ENCODE measurements at regions not wholly inside any gene's neighbourhood (a gene's known extent, or its start where the extent isn't known, plus 50 kb on each side); places are given as distances from the start of the nearest gene placed in this dataset.

- no peak overlapping the region for H3K27ac ChIP-seq (ENCODE audit: low read depth, low read length)
These were observed 186.2 kb downstream of the MACC1 start for GRCh38 chr7:20030915-20031362.

DNA sequence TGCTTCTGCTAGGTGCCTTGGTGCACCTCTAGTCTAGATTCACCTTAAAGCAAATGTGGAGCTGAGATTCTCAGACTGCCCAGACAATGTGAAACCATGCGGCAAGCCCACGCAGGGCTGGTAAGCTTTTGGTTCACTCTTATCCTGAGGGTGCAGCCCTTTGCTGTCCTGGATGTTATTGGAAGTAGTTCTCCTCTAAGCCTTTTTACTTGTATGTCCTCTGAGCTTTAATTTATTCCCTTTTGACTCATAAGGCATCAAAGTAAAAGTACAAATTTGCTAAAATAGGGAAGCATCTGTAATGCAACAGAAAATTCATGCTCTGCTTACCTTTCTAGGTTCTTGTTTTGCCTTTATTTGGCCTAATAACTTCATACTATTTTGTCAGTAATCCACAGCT, 186.8 kb downstream of the MACC1 start:
- H3K27ac ChIP-seq (ENCODE audit: low read depth, low read length), result no peak overlapping the region
- WGBS, 3 donors, result 83 to 90% (median 85%) methylated on average over 2 of the region's 2 CpGs

- H3K27ac ChIP-seq (ENCODE audit: low read depth, low read length), result no peak overlapping the region
- 87% methylated on average over 4 of the region's 4 CpGs for WGBS, 3 donors
These were observed 190.4 kb downstream of the MACC1 start for GRCh38 chr7:20026762-20027161.

- no peak overlapping the region for H3K27ac ChIP-seq (ENCODE audit: low read depth, low read length)
- 19 to 31% (median 21%) methylated on average over 1 of the region's 1 CpG for WGBS, 3 donors
These were observed 195.4 kb downstream of the MACC1 start for GRCh38 chr7:20021831-20022230.

DNA sequence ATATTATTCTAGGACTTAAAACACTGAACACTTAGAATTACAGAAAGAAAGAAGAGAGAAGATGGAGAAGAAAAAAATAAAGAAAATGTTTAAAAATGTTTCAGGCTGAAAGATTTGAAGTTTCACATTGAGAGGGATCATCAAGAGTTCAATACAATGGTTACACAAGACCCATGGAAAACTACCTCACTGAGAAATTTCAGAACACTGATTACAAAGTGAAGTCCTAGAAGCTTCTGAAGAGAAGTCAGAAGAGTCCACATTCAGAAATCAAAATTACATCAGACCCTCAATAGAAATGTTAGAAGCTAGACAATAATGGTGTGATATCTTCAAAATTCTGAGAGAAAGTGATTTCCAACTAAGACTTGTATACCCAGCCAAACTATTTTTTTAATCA, 196.1 kb downstream of the MACC1 start:
- no peak overlapping the region for H3K27ac ChIP-seq (ENCODE audit: low read depth, low read length)

- 88 to 96% (median 89%) methylated on average over 2 of the region's 2 CpGs for WGBS, 3 donors
- H3K27ac ChIP-seq (ENCODE audit: low read depth, low read length), result no peak overlapping the region
These were observed 197.3 kb downstream of the MACC1 start for GRCh38 chr7:20019757-20020432.

- 86 to 94% (median 88%) methylated on average over 2 of the region's 2 CpGs for WGBS, 3 donors
- H3K27ac ChIP-seq (ENCODE audit: low read depth, low read length), result no peak overlapping the region
These were observed 200.5 kb downstream of the MACC1 start for GRCh38 chr7:20016669-20017068.

- no peak overlapping the region for H3K27ac ChIP-seq (ENCODE audit: low read depth, low read length)
- 59 to 74% (median 62%) methylated on average over 6 of the region's 6 CpGs for WGBS, 3 donors
These were observed 203.6 kb downstream of the MACC1 start for GRCh38 chr7:20013536-20013935.

- no peak overlapping the region for H3K27ac ChIP-seq (ENCODE audit: low read depth, low read length)
- WGBS, 3 donors, result 89 to 91% (median 89%) methylated on average over 2 of the region's 2 CpGs
These were observed 205.1 kb downstream of the MACC1 start for GRCh38 chr7:20012100-20012499.

- WGBS, 3 donors, result 84 to 90% (median 89%) methylated on average over 1 of the region's 1 CpG
These were observed 206.3 kb downstream of the MACC1 start for GRCh38 chr7:20010877-20011276.

GRCh38 chr7:20007510-20007909, 209.7 kb downstream of the MACC1 start:
- no peak overlapping the region for H3K27ac ChIP-seq (ENCODE audit: low read depth, low read length)

More at GRCh38 chr7:20010877-20011276, 206.3 kb downstream of the MACC1 start:
- no peak overlapping the region for H3K27ac ChIP-seq (ENCODE audit: low read depth, low read length)

DNA sequence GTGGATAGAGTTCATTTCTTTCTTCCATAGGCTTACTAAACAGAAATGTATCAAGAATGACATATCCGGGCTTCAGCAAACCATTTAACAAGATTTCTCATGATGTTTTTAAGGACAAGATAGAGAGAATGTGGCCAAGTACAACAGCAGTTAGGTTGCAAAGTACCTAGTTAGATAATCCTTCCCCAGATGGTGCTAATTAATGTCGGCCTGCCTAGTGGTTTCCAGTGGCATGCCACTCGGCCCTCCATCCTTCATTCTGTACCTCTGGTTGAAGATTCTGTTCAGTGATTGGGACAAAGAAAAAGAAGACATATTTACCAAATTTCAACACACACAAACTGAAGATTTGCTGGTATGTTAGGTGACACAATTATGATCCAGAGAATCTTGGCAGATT, 212.1 kb downstream of the MACC1 start:
- no peak overlapping the region for H3K27ac ChIP-seq (ENCODE audit: low read depth, low read length)
- WGBS, 3 donors, result 79 to 85% (median 83%) methylated on average over 3 of the region's 3 CpGs

- no peak overlapping the region for H3K27ac ChIP-seq (ENCODE audit: low read depth, low read length)
- WGBS, 3 donors, result 70 to 84% (median 82%) methylated on average over 1 of the region's 1 CpG
These were observed 217.5 kb downstream of the MACC1 start for GRCh38 chr7:19999681-20000080.

DNA sequence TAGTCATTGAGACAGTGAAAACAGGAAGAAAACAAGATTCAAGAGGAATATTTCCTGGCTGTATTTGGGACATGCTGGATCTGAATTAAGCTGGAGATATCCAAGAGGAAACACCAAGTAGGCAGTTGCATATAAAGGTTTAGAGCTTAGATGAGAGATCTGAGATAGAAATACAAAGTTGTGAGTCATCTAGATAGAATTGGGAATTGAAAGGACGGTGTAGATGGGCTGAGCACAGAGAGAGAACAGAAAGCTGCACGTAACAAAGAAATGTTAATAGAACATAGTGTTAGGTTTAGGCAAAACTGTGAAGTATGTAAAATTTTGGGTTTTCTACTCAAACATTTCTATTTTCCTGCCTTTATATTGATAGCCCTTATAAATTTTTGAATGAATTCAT, 218.5 kb upstream of the TMEM196 start:
- 83 to 88% (median 84%) methylated on average over 2 of the region's 2 CpGs for WGBS, 3 donors
- no peak overlapping the region for H3K27ac ChIP-seq (ENCODE audit: low read depth, low read length)

- WGBS, 3 donors, result 56 to 68% (median 67%) methylated on average over 2 of the region's 2 CpGs
These were observed 216.5 kb upstream of the TMEM196 start for GRCh38 chr7:19989906-19990305.

DNA sequence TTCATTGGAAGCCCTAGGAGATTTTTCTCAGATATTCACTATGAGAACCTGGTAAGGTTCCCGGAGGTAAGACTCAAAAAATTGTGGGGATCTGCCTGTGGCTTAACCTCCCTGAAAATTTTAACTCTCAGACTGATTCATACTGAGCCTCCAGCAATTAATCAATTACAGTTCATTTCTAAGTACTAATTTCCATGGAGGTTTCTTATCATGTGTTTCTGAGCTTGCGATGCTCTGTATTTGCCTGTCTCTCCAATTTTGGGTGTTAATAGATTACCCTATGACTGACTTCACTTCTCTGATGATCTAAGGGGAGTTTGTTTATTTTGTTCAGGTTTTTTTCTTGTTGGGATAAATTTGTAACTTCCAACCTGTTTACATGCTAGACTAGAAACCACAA, 215.4 kb upstream of the TMEM196 start:
- 78 to 100% (median 85%) methylated on average over 2 of the region's 2 CpGs for WGBS, 3 donors

More at GRCh38 chr7:19989906-19990305, 216.5 kb upstream of the TMEM196 start:
- H3K27ac ChIP-seq (ENCODE audit: low read depth, low read length), result no peak overlapping the region

GRCh38 chr7:19984231-19984632, 210.8 kb upstream of the TMEM196 start:
- WGBS, 3 donors, result 91 to 93% (median 93%) methylated on average over 3 of the region's 3 CpGs
- H3K27ac ChIP-seq (ENCODE audit: low read depth, low read length), result no peak overlapping the region

More for the DNA sequence above, 215.4 kb upstream of the TMEM196 start:
- H3K27ac ChIP-seq (ENCODE audit: low read depth, low read length), result no peak overlapping the region

- WGBS, 3 donors, result 57 to 67% (median 62%) methylated on average over 6 of the region's 6 CpGs
- H3K27ac ChIP-seq (ENCODE audit: low read depth, low read length), result no peak overlapping the region
These were observed 209.7 kb upstream of the TMEM196 start for GRCh38 chr7:19982841-19983835.

- H3K27ac ChIP-seq (ENCODE audit: low read depth, low read length), result no peak overlapping the region
- 91 to 98% (median 91%) methylated on average over 2 of the region's 2 CpGs for WGBS, 3 donors
These were observed 200.2 kb upstream of the TMEM196 start for GRCh38 chr7:19973581-19973980.

Data from adipose tissue (tissue), 3 donors.